Body of pancreas (tissue), 4 donors: ENCODE measurements at regions not wholly inside any gene's neighbourhood (a gene's known extent, or its start where the extent isn't known, plus 50 kb on each side); places are given as distances from the start of the nearest gene placed in this dataset.

ENCODE experiments used
- POLR2A ChIP-seq, 3 donors: fragments of 450-650 bp; IDR thresholded peaks; one replicate each; pipeline ENCODE4 v1.6.1; 2016; ENCODE audit warnings: antibody characterized with exemption in 3 of 3, mild to moderate bottlenecking in 2 of 3
- TF ChIP-seq, protein P1 (sequence below), 7 experiments: fragments of 450-650 bp in 4 of 7; fragments of 200-600 bp in 3 of 7; sonication (generic) in 3 of 7; IDR thresholded peaks; one replicate each; pipeline ENCODE4 v1.5.1; 2016 to 2019; ENCODE audit warnings: antibody characterized with exemption in 7 of 7

DNA sequence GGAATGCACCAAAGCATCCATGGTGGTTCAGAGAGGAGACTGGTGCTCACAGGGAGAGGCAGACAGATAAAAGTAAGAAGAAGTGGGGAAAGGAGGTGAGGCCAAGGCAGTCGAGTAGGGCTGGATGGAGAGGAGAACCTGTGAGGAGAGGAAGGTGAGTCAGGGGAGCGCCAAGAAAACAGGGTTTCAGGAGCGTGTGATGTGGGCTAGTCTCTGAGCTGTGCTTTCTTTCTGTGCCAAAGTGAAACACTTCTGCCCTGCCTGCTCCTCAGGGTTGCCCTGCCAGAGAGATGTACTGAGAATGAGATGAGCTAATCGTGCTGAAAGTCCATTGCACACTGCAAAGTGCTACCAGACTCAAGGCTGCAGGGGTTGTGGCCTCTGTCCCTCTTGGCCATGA is 310.7 kb upstream of the CCL2 start:
- no peak for TF ChIP-seq POLR2A (IDR thresholded peaks at IDR 0.05)
- TF ChIP-seq, protein P1, sequence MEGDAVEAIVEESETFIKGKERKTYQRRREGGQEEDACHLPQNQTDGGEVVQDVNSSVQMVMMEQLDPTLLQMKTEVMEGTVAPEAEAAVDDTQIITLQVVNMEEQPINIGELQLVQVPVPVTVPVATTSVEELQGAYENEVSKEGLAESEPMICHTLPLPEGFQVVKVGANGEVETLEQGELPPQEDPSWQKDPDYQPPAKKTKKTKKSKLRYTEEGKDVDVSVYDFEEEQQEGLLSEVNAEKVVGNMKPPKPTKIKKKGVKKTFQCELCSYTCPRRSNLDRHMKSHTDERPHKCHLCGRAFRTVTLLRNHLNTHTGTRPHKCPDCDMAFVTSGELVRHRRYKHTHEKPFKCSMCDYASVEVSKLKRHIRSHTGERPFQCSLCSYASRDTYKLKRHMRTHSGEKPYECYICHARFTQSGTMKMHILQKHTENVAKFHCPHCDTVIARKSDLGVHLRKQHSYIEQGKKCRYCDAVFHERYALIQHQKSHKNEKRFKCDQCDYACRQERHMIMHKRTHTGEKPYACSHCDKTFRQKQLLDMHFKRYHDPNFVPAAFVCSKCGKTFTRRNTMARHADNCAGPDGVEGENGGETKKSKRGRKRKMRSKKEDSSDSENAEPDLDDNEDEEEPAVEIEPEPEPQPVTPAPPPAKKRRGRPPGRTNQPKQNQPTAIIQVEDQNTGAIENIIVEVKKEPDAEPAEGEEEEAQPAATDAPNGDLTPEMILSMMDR (IDR thresholded peaks at IDR 0.05), result no peak
